Effector memory CD4-positive, alpha-beta T cell (primary cell): ENCODE measurements at regions not wholly inside any gene's neighbourhood (a gene's known extent, or its start where the extent isn't known, plus 50 kb on each side); places are given as distances from the start of the nearest gene placed in this dataset.

ENCODE experiments used
- DNase-seq, 3 donors: peaks; one replicate each; pipeline ENCODE4 v3.0.0-alpha.2; 2020
- H3K27ac ChIP-seq: 2 replicates; pipeline ENCODE4 v1.7.0; 2013; ENCODE audit warnings: mild to moderate bottlenecking, low read length, moderate library complexity; ENCODE audit not compliant: insufficient read depth, poor library complexity, severe bottlenecking
- H3K27me3 ChIP-seq: replicated peaks from 2 replicates; pipeline ENCODE4 v1.7.0; 2013; ENCODE audit warnings: mild to moderate bottlenecking, low read length; ENCODE audit not compliant: insufficient read depth, control insufficient read depth, poor library complexity, severe bottlenecking
- H3K36me3 ChIP-seq: 2 replicates; pipeline ENCODE4 v1.7.0; 2013; ENCODE audit warnings: mild to moderate bottlenecking, low read length, moderate library complexity; ENCODE audit not compliant: control insufficient read depth, insufficient read depth
- H3K4me1 ChIP-seq: 2 replicates; pipeline ENCODE4 v1.7.0; 2013; ENCODE audit warnings: low read length, mild to moderate bottlenecking; ENCODE audit not compliant: control insufficient read depth, insufficient read depth, poor library complexity, severe bottlenecking
- H3K4me3 ChIP-seq: 2 replicates; pipeline ENCODE4 v1.7.0; 2013; ENCODE audit warnings: low read length, low read depth, mild to moderate bottlenecking; ENCODE audit not compliant: insufficient read depth, poor library complexity, severe bottlenecking
- H3K9me3 ChIP-seq: 2 replicates; pipeline ENCODE4 v1.7.0; 2013; ENCODE audit warnings: mild to moderate bottlenecking, low read length, moderate library complexity; ENCODE audit not compliant: control insufficient read depth

DNA sequence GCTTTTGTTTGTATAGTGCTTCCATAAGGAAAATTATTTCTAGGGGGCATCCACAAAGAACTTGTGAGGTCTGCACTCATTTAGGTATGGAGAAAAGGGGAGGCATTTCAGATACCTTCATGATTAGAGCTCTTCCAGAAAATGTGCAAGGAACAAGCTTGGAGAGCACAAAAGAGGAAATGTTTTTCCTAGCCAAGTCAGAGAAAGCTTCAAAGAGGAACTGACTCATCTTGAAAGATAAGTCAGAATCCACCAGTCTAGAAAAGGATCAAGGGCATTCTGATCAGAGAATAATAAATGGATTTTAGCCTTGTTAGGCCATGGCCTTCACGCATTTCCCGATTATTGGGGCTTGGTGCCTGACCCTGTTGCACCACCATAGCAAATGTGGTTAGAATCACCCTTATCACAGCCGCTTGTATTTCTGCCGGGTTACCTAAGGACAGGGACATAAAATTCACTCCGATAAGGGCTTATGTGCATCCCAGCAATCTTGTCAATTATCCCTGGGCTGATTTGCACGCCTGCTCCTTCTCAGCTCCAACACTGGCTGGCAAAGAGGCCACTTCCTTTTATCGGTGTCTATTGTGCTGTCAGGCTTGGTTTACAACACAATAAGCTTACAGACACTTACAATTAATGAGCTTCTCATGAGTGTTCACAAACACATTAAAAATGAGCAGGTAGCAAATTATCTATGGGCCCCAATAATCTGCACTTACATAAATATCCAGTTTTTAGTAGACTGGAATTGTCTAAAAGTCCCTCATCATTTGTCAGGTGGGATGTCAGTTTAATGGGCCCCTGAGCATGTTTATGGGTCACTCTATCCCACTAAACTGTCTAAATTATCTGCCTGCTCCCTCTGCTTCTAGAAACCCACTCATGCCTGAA lies 613.5 kb downstream of the SOX6 start:
- Histone ChIP-seq H3K27ac (no peak overlapping the region), H3K27me3 (no peaks in the 10 kb centered on the region), H3K36me3 (no peaks in the 10 kb centered on the region), H3K9me3 (no peaks in the 10 kb centered on the region), H3K4me3 (no peak overlapping the region), H3K4me1 (no peaks in the 10 kb centered on the region)
- DNase-seq: no peak

DNA sequence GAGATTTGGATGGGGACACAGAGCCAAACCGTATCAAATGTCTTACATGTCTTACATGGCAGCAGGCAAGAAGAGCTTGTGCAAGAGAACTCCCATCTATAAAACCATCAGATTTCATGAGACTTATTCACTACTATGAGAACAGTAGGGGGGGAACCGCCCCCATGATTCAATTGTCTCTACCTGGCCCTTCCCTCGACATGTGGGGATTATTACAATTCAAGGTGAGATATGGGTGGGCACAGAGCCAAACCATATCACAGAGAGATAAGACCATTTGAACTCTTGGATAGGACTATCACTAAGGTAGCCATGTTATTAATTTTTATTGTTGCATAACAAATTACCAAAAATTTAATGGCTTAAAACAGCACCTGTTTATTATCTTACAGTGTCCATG lies 611.7 kb downstream of the SOX6 start:
- Histone ChIP-seq H3K27ac (no peak overlapping the region), H3K4me3 (no peak overlapping the region), H3K4me1 (no peaks in the 10 kb centered on the region), H3K9me3 (no peaks in the 10 kb centered on the region), H3K27me3 (no peaks in the 10 kb centered on the region), H3K36me3 (no peaks in the 10 kb centered on the region)
- DNase-seq: no peak

DNA sequence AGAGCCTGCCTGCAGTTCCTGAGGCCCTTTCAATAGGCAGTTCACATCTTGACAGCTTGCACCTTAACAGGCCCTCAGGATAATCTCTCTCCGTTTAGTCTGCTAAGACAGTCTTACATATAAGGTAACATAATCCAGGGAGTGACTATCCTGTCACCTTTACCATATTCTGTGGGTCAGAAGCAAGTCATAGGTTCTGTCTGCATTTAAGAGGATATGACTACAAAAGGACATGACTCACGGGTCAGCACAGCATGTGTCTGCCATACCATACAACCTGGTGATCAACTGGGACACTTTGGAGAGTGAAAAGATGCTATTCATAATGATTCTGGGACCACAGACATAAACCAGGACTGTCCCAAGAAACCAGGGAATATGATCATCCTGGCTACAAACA lies 611.1 kb downstream of the SOX6 start:
- Histone ChIP-seq H3K4me1 (no peaks in the 10 kb centered on the region), H3K4me3 (no peak overlapping the region), H3K36me3 (no peaks in the 10 kb centered on the region), H3K9me3 (no peaks in the 10 kb centered on the region), H3K27ac (no peak overlapping the region), H3K27me3 (no peaks in the 10 kb centered on the region)
- no peak for DNase-seq

DNA sequence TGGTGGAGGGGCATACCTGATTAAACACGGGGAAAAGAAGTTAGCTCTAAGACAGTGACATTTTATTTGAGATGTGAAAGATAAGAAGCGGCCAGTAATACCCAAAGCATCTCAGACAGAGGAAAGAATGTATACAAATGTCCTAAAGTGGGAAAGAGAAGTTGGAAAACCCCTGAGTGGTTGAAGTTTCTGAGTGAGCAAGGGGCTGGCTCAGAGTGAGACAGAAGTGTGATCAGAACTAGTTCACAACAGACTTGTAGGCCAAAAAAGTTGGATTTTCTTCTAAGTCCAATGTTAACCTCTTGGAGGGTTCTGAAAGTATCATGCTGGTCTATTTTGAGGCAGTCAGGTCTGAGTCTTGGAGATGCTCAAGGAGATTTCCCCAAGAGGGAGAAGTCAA lies 608.7 kb downstream of the SOX6 start:
- H3K4me1 ChIP-seq: no peaks in the 10 kb centered on the region
- no peaks in the 10 kb centered on the region for H3K27me3 ChIP-seq
- no peak overlapping the region for H3K27ac ChIP-seq
- no peak for DNase-seq
- no peak overlapping the region for H3K4me3 ChIP-seq
- no peaks in the 10 kb centered on the region for H3K36me3 ChIP-seq
- no peaks in the 10 kb centered on the region for H3K9me3 ChIP-seq

DNA sequence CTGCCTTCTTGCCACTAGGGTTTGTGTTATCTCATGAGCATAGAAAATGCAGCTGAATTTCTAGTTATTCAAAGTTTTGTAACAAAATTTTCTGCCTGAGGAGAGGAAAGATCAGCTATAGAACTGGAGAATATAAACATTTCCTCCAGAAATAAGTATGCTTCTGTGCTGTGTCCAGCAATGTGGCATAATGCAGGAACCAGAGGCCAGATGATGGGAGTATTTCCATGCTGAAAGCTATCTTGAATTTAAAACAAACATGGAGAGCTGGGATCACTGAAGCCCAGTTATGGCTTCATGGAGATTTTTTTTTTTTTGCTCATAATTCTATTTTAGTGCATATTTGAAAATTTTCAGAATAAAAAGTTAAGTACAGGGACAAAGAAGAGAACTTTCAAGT lies 608.2 kb downstream of the SOX6 start:
- no peak overlapping the region for H3K4me3 ChIP-seq
- H3K9me3 ChIP-seq: no peaks in the 10 kb centered on the region
- H3K27me3 ChIP-seq: no peaks in the 10 kb centered on the region
- H3K27ac ChIP-seq: no peak overlapping the region
- H3K36me3 ChIP-seq: no peaks in the 10 kb centered on the region
- no peak for DNase-seq
- H3K4me1 ChIP-seq: no peaks in the 10 kb centered on the region

DNA sequence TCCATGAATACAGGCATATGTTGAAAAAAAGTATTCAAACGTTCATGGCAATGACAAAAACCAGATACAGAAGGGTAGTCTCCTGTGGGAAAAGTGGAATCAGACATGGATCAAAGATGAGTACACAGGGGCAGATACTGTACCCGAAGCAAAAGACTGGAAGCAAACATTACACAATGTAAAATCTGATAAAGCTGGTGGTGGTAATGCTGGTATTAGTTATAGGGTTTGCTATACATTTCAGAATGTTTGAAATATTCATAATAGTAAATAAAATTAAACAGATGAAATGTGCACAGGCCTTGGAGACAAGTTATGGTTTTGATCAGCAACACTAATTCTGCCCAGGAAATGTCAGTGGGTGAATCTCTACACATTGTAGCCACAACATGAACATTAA lies 607.6 kb downstream of the SOX6 start:
- Histone ChIP-seq H3K4me3 (no peak overlapping the region), H3K27ac (no peak overlapping the region), H3K27me3 (no peaks in the 10 kb centered on the region), H3K36me3 (no peaks in the 10 kb centered on the region), H3K9me3 (no peaks in the 10 kb centered on the region), H3K4me1 (no peaks in the 10 kb centered on the region)
- no peak for DNase-seq

DNA sequence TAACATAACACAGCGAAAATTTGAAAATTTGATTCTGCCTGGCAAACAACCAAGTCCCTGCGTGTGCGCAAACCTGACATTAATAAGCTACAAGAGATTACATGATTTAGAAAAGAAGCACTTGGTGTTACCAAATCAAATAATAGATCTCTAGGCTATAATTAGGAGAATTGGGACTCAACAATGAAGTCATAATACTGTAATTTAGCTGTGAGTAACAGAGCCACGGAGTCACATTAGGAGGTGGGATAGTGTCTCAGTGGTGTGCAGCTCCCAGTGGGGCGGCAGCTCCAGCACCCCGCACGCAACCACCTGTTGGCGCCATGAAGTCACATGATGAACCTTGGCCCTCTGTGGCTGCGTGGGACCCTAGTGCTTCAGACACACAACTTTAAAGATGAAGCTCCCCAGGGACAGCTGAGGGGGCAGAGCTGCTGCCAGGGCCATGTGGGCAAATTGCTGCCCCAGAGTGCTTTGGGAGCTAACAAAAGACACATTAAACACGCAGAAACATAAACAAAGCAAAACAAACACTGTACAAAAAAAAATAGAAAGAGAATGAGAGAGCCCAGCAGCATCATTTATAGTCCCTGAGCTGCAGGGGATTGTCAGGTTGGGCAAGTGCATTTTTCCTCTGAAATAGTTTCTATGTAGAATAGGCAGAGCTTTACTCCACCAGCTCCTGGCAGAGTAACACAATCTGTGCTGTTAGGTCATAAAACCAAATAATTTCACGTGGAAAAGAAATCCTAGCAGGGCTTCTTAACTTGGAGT lies 605.6 kb downstream of the SOX6 start:
- Histone ChIP-seq H3K27me3 (no peaks in the 10 kb centered on the region), H3K27ac (no peak overlapping the region), H3K4me3 (no peak overlapping the region), H3K36me3 (no peaks in the 10 kb centered on the region), H3K9me3 (no peaks in the 10 kb centered on the region), H3K4me1 (no peaks in the 10 kb centered on the region)
- no peak for DNase-seq

DNA sequence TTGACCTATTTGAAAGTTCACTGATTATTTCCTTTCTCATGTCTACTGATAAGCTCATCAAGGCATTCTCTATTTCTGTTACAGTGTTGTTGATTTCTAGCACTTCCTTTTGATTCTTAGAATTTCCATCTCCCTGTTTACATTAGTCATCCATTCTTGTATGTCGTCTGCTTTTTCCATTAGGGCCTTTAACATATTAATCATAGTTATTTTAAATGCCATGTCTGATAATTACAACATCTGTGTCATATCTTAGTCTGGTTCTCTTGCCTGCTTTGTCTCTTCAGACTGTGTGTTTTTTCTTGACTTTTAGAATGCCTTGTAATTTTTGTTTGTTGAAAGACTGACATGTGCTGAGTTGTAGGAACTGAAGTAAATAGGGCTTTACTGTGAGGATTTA lies 602.1 kb downstream of the SOX6 start:
- no peaks in the 10 kb centered on the region for H3K36me3 ChIP-seq
- no peak overlapping the region for H3K4me3 ChIP-seq
- no peaks in the 10 kb centered on the region for H3K27me3 ChIP-seq
- DNase-seq: no peak
- H3K27ac ChIP-seq: no peak overlapping the region
- no peaks in the 10 kb centered on the region for H3K9me3 ChIP-seq
- no peaks in the 10 kb centered on the region for H3K4me1 ChIP-seq

DNA sequence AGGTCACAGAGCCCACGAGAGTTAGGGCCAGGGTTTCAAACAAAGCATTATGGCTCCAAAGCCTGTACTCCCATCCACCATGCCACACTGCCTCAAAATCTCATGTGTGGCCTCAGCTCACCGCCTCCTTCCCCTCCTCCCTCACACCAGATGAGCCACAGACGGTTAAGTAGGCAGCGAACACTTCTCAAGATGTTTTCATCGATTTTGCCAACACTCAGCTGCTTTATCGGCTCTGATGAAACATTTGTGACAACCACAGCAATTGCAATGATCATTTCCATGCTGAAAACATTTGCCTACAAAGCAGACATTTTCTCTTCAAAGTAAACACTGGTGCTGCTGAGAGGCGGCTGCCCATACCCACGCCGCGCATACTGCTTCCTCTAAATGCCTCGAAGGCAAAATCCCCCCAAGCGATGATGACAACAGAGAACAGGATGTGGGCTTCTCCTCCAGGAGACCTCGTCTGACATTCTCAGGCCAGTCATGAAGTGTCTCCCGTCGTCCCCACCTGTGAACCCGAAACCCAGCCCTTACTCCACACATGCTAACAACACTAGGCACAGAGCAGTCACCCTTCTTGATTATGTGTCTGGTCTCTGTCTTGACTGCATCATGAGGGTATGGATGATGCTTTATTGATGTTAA lies 599.2 kb downstream of the SOX6 start:
- no peaks in the 10 kb centered on the region for H3K36me3 ChIP-seq
- DNase-seq: no peak
- H3K27me3 ChIP-seq: no peaks in the 10 kb centered on the region
- H3K9me3 ChIP-seq: no peaks in the 10 kb centered on the region
- no peaks in the 10 kb centered on the region for H3K4me1 ChIP-seq
- no peak overlapping the region for H3K4me3 ChIP-seq
- no peak overlapping the region for H3K27ac ChIP-seq
